WTC11 (cell line): ENCODE measurements at regions not wholly inside any gene's neighbourhood (a gene's known extent, or its start where the extent isn't known, plus 50 kb on each side); places are given as distances from the start of the nearest gene placed in this dataset.

Experiments used
- ATAC-seq: fragments of 200-7000 bp; cut with Tn5 transposase; 2 replicates; pipeline ENCODE4 v1.10.0; 2021; ENCODE audit warnings: mild to moderate bottlenecking, moderate library complexity
- CTCF ChIA-PET: fragments of 300-600 bp; sonication (Branson Sonifier 250); formaldehyde crosslinking; loops from one replicate; lab custom pipeline; 2021; ENCODE audit warnings: antibody characterized with exemption; lab: Charles Lee
- POLR2A ChIA-PET: fragments of 350-600 bp; sonication (Branson Sonifier 250); formaldehyde crosslinking; loops from one replicate; lab custom pipeline; 2021; ENCODE audit warnings: antibody characterized with exemption; lab: Charles Lee
- DNase-seq: peaks from one replicate; pipeline ENCODE4 v3.0.0; 2021; ENCODE audit warnings: low spot score
- H3K27ac Mint-ChIP-seq: 2 replicates; pipeline ENCODE4 v1.8.0; 2021; ENCODE audit warnings: mixed read lengths
- H3K27me3 Mint-ChIP-seq: 2 replicates; pipeline ENCODE4 v1.8.0; 2021; ENCODE audit warnings: low read depth, mild to moderate bottlenecking, moderate library complexity, mixed read lengths
- H3K36me3 Mint-ChIP-seq: 2 replicates; pipeline ENCODE4 v1.8.0; 2021; ENCODE audit warnings: mixed read lengths
- H3K4me1 Mint-ChIP-seq: 2 replicates; pipeline ENCODE4 v1.8.0; 2022; ENCODE audit warnings: mixed read lengths
- H3K4me3 Mint-ChIP-seq: 2 replicates; pipeline ENCODE4 v1.8.0; 2021; ENCODE audit warnings: mild to moderate bottlenecking, moderate library complexity, mixed read lengths
- H3K9me3 Mint-ChIP-seq: 2 replicates; pipeline ENCODE4 v1.8.0; 2021; ENCODE audit warnings: mixed read lengths
- ATF1 ChIP-seq: sonication (generic); formaldehyde crosslinking; IDR thresholded peaks from 2 replicates; pipeline ENCODE4 v1.8.1; 2023; ENCODE audit warnings: mild to moderate bottlenecking, moderate library complexity, missing genetic modification reagents
- ATF6 ChIP-seq: sonication (generic); formaldehyde crosslinking; IDR thresholded peaks from 2 replicates; pipeline ENCODE4 v1.8.1; 2023; ENCODE audit warnings: mild to moderate bottlenecking, missing genetic modification reagents
- CBFB ChIP-seq: sonication (generic); formaldehyde crosslinking; IDR thresholded peaks from 2 replicates; pipeline ENCODE4 v1.8.1; 2022; ENCODE audit warnings: mild to moderate bottlenecking, low read depth, missing genetic modification reagents
- CREM ChIP-seq: sonication (generic); formaldehyde crosslinking; IDR thresholded peaks from 2 replicates; pipeline ENCODE4 v1.8.1; 2022; ENCODE audit warnings: mild to moderate bottlenecking, missing genetic modification reagents, moderate library complexity
- EMX1 ChIP-seq: fragments of 250-450 bp; sonication (Bioruptor Pico); IDR thresholded peaks from 2 replicates; pipeline ENCODE4 v1.8.0; 2021; ENCODE audit warnings: mild to moderate bottlenecking
- GABPB1 ChIP-seq: sonication (generic); formaldehyde crosslinking; IDR thresholded peaks from 2 replicates; pipeline ENCODE4 v1.8.1; 2023; ENCODE audit warnings: mild to moderate bottlenecking, missing genetic modification reagents
- GTF2I ChIP-seq: fragments of 250-450 bp; sonication (Bioruptor Pico); conservative IDR thresholded peaks from 2 replicates; pipeline ENCODE4 v1.4.0; 2021; ENCODE audit warnings: mild to moderate bottlenecking
- JUN ChIP-seq: sonication (generic); formaldehyde crosslinking; IDR thresholded peaks from 2 replicates; pipeline ENCODE4 v1.8.0; 2023; ENCODE audit warnings: mild to moderate bottlenecking, missing genetic modification reagents
- KAT7 ChIP-seq: sonication (generic); formaldehyde crosslinking; IDR thresholded peaks from 2 replicates; pipeline ENCODE4 v1.8.1; 2023; ENCODE audit warnings: missing genetic modification reagents, mild to moderate bottlenecking, borderline replicate concordance
- MXD4 ChIP-seq: fragments of 250-450 bp; sonication (Bioruptor Pico); IDR thresholded peaks from 2 replicates; pipeline ENCODE4 v1.8.0; 2021; ENCODE audit warnings: mild to moderate bottlenecking, moderate library complexity, borderline replicate concordance
- NFATC4 ChIP-seq: fragments of 250-450 bp; sonication (Bioruptor Pico); IDR thresholded peaks from 2 replicates; pipeline ENCODE4 v1.9.0; 2021; ENCODE audit warnings: mild to moderate bottlenecking
- NR1H2 ChIP-seq: sonication (generic); formaldehyde crosslinking; IDR thresholded peaks from 2 replicates; pipeline ENCODE4 v1.9.0; 2021; ENCODE audit warnings: mild to moderate bottlenecking, moderate library complexity, missing genetic modification reagents
- PRRX2 ChIP-seq: fragments of 250-450 bp; sonication (Bioruptor Pico); IDR thresholded peaks from 2 replicates; pipeline ENCODE4 v1.8.0; 2021; ENCODE audit warnings: mild to moderate bottlenecking
- TCF7 ChIP-seq: sonication (generic); formaldehyde crosslinking; IDR thresholded peaks from 2 replicates; pipeline ENCODE4 v1.8.0; 2022; ENCODE audit warnings: mild to moderate bottlenecking, low read depth, missing genetic modification reagents, moderate library complexity
- TEAD1 ChIP-seq: sonication (generic); formaldehyde crosslinking; IDR thresholded peaks from 2 replicates; pipeline ENCODE4 v1.8.0; 2022; ENCODE audit warnings: mild to moderate bottlenecking, missing genetic modification reagents
- TP53 ChIP-seq: sonication (generic); formaldehyde crosslinking; IDR thresholded peaks from 2 replicates; pipeline ENCODE4 v1.8.1; 2023; ENCODE audit warnings: mild to moderate bottlenecking, missing genetic modification reagents
- ZNF138 ChIP-seq: sonication (generic); formaldehyde crosslinking; conservative IDR thresholded peaks from 2 replicates; pipeline ENCODE4 v1.8.1; 2022; ENCODE audit warnings: mild to moderate bottlenecking, moderate library complexity, missing genetic modification reagents
- ZNF219 ChIP-seq: sonication (generic); formaldehyde crosslinking; IDR thresholded peaks from 2 replicates; pipeline ENCODE4 v1.8.0; 2023; ENCODE audit warnings: missing genetic modification reagents, mild to moderate bottlenecking, borderline replicate concordance
- ZNF396 ChIP-seq: fragments of 250-450 bp; sonication (Bioruptor Pico); IDR thresholded peaks from 2 replicates; pipeline ENCODE4 v1.8.0; 2021; ENCODE audit warnings: mild to moderate bottlenecking, moderate library complexity, borderline replicate concordance
- TF ChIP-seq, protein P1 (sequence below): sonication (generic); formaldehyde crosslinking; conservative IDR thresholded peaks from 2 replicates; pipeline ENCODE4 v1.8.1; 2023; ENCODE audit warnings: mild to moderate bottlenecking, low read depth, missing genetic modification reagents, moderate library complexity
- TF ChIP-seq, protein P2 (sequence below): fragments of 250-450 bp; sonication (Bioruptor Pico); IDR thresholded peaks from 2 replicates; pipeline ENCODE4 v1.9.0; 2021; ENCODE audit warnings: mild to moderate bottlenecking, borderline replicate concordance
- TF ChIP-seq, protein P3 (sequence below): sonication (generic); formaldehyde crosslinking; IDR thresholded peaks from 2 replicates; pipeline ENCODE4 v1.8.1; 2023; ENCODE audit warnings: mild to moderate bottlenecking, missing genetic modification reagents
- TF ChIP-seq, protein P4 (sequence below): sonication (generic); formaldehyde crosslinking; IDR thresholded peaks from 2 replicates; pipeline ENCODE4 v1.8.1; 2023; ENCODE audit warnings: mild to moderate bottlenecking, moderate library complexity, missing genetic modification reagents

- no peak for TF ChIP-seq ATF6
- TF ChIP-seq NR1H2, result no peak
- no peak for TF ChIP-seq GTF2I (CRISPR knock-in tag)
- TF ChIP-seq, protein P1, sequence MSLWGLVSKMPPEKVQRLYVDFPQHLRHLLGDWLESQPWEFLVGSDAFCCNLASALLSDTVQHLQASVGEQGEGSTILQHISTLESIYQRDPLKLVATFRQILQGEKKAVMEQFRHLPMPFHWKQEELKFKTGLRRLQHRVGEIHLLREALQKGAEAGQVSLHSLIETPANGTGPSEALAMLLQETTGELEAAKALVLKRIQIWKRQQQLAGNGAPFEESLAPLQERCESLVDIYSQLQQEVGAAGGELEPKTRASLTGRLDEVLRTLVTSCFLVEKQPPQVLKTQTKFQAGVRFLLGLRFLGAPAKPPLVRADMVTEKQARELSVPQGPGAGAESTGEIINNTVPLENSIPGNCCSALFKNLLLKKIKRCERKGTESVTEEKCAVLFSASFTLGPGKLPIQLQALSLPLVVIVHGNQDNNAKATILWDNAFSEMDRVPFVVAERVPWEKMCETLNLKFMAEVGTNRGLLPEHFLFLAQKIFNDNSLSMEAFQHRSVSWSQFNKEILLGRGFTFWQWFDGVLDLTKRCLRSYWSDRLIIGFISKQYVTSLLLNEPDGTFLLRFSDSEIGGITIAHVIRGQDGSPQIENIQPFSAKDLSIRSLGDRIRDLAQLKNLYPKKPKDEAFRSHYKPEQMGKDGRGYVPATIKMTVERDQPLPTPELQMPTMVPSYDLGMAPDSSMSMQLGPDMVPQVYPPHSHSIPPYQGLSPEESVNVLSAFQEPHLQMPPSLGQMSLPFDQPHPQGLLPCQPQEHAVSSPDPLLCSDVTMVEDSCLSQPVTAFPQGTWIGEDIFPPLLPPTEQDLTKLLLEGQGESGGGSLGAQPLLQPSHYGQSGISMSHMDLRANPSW (CRISPR knock-in tag), result no peak
- TF ChIP-seq GABPB1, result no peak
- no peak for TF ChIP-seq KAT7
- no peak for TF ChIP-seq TP53 (CRISPR knock-in tag)
Measured at GRCh38 chr16:86403085-86403484, 107.2 kb upstream of the FOXF1 start (continued).

DNA sequence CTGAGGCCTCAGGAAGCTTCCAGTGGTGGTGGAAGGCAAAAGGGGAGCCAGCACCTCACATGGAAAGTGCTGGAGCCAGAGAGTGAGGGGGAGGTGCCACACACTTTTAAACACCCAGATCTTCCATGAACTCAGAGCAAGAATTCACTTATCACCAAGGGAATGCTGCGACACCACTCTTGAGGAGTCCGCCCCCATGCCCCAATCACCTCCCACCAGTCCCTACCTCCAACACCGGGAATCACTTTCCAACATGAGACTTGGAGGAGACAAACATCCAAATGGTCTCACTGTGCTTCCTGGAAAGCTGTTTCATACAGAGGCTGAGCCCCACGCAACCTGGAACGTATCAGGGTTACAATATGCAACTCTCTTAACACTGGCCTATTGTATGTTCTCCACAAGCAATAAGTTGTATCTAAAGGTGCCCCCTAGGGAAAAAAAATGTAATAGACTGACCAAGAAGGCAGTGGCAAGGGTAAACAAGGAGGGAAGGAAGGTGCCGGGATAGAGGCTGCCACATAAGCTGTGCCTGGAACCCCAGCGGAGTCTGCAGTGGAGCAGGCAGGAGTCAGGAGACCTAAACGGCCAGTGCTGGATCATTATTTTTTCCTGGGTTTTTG, 106.7 kb upstream of the FOXF1 start:
- Mint-ChIP-seq H3K27me3 (no peaks in the 10 kb centered on the region), H3K9me3 (no peaks in the 10 kb centered on the region), H3K36me3 (no peaks in the 10 kb centered on the region), H3K4me1 (peaks cover 14% of the 10 kb centered on the region), H3K27ac (no peak overlapping the region), H3K4me3 (no peak overlapping the region)
- DNase-seq (no peak), ATAC-seq (no peak)
- TF ChIP-seq, protein P2, sequence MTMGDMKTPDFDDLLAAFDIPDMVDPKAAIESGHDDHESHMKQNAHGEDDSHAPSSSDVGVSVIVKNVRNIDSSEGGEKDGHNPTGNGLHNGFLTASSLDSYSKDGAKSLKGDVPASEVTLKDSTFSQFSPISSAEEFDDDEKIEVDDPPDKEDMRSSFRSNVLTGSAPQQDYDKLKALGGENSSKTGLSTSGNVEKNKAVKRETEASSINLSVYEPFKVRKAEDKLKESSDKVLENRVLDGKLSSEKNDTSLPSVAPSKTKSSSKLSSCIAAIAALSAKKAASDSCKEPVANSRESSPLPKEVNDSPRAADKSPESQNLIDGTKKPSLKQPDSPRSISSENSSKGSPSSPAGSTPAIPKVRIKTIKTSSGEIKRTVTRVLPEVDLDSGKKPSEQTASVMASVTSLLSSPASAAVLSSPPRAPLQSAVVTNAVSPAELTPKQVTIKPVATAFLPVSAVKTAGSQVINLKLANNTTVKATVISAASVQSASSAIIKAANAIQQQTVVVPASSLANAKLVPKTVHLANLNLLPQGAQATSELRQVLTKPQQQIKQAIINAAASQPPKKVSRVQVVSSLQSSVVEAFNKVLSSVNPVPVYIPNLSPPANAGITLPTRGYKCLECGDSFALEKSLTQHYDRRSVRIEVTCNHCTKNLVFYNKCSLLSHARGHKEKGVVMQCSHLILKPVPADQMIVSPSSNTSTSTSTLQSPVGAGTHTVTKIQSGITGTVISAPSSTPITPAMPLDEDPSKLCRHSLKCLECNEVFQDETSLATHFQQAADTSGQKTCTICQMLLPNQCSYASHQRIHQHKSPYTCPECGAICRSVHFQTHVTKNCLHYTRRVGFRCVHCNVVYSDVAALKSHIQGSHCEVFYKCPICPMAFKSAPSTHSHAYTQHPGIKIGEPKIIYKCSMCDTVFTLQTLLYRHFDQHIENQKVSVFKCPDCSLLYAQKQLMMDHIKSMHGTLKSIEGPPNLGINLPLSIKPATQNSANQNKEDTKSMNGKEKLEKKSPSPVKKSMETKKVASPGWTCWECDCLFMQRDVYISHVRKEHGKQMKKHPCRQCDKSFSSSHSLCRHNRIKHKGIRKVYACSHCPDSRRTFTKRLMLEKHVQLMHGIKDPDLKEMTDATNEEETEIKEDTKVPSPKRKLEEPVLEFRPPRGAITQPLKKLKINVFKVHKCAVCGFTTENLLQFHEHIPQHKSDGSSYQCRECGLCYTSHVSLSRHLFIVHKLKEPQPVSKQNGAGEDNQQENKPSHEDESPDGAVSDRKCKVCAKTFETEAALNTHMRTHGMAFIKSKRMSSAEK, result no peak
- TF ChIP-seq, protein P3, sequence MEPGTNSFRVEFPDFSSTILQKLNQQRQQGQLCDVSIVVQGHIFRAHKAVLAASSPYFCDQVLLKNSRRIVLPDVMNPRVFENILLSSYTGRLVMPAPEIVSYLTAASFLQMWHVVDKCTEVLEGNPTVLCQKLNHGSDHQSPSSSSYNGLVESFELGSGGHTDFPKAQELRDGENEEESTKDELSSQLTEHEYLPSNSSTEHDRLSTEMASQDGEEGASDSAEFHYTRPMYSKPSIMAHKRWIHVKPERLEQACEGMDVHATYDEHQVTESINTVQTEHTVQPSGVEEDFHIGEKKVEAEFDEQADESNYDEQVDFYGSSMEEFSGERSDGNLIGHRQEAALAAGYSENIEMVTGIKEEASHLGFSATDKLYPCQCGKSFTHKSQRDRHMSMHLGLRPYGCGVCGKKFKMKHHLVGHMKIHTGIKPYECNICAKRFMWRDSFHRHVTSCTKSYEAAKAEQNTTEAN (CRISPR knock-in tag), result no peak
- no peak for TF ChIP-seq ATF1 (CRISPR knock-in tag)
- TF ChIP-seq MXD4 (CRISPR knock-in tag), result no peak
- TF ChIP-seq ZNF396, result no peak
- TF ChIP-seq NFATC4 (CRISPR knock-in tag), result no peak
- no peak for TF ChIP-seq PRRX2 (CRISPR knock-in tag)
- TF ChIP-seq CBFB (CRISPR knock-in tag), result no peak
- TF ChIP-seq, protein P4, sequence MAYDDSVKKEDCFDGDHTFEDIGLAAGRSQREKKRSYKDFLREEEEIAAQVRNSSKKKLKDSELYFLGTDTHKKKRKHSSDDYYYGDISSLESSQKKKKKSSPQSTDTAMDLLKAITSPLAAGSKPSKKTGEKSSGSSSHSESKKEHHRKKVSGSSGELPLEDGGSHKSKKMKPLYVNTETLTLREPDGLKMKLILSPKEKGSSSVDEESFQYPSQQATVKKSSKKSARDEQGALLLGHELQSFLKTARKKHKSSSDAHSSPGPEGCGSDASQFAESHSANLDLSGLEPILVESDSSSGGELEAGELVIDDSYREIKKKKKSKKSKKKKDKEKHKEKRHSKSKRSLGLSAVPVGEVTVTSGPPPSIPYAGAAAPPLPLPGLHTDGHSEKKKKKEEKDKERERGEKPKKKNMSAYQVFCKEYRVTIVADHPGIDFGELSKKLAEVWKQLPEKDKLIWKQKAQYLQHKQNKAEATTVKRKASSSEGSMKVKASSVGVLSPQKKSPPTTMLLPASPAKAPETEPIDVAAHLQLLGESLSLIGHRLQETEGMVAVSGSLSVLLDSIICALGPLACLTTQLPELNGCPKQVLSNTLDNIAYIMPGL (CRISPR knock-in tag), result no peak
- TF ChIP-seq TCF7 (CRISPR knock-in tag), result no peak
- no peak for TF ChIP-seq ZNF219 (CRISPR knock-in tag)
- TF ChIP-seq EMX1 (CRISPR knock-in tag), result no peak
- no peak for TF ChIP-seq JUN (CRISPR knock-in tag)
- no peak for TF ChIP-seq CREM (CRISPR knock-in tag)
- no peak for TF ChIP-seq TEAD1 (CRISPR knock-in tag)
- no peak for TF ChIP-seq ZNF138
- CTCF ChIA-PET, result interaction anchor here (0.6 to 1.4 kb wide), 3 partner anchors 63 to 331 kb away, joined by 3 to 4 read pairs (median 3); no protein-coding TSS in a partner anchor
- POLR2A ChIA-PET, result no interaction called here
